DOHH2 (cell line): ENCODE measurements at regions not wholly inside any gene's neighbourhood (a gene's known extent, or its start where the extent isn't known, plus 50 kb on each side); places are given as distances from the start of the nearest gene placed in this dataset.

Source experiments
- H3F3A ChIP-seq: fragments of 200-600 bp; sonication (generic), shearing (Covaris generic); 2 replicates; pipeline ENCODE4 v1.6.0; 2016; ENCODE audit warnings: antibody characterized with exemption, mild to moderate bottlenecking; ENCODE audit not compliant: control insufficient read depth, insufficient read depth
- H3K27ac ChIP-seq: fragments of 200-600 bp; sonication (generic); 2 replicates; pipeline ENCODE4 v1.5.1; 2014; ENCODE audit warnings: low read depth, mild to moderate bottlenecking, low read length, moderate library complexity
- H3K27me3 ChIP-seq: fragments of 200-600 bp; sonication (generic); 2 replicates; pipeline ENCODE4 v1.6.1; 2014; ENCODE audit warnings: mild to moderate bottlenecking, low read length, mixed read lengths; ENCODE audit not compliant: control insufficient read depth
- H3K36me3 ChIP-seq: fragments of 200-600 bp; sonication (generic); 2 replicates; pipeline ENCODE4 v1.6.1; 2014; ENCODE audit warnings: mild to moderate bottlenecking, low read length, moderate library complexity, mixed read lengths; ENCODE audit not compliant: control insufficient read depth
- H3K4me1 ChIP-seq: fragments of 200-600 bp; sonication (generic); 2 replicates; pipeline ENCODE4 v1.6.1; 2014; ENCODE audit warnings: mild to moderate bottlenecking, low read length, mixed read lengths; ENCODE audit not compliant: control insufficient read depth
- H3K4me2 ChIP-seq: fragments of 200-600 bp; sonication (generic); 2 replicates; pipeline ENCODE4 v1.6.0; 2014; ENCODE audit warnings: mild to moderate bottlenecking, low read length, moderate library complexity
- H3K4me3 ChIP-seq: fragments of 200-600 bp; sonication (generic); 2 replicates; pipeline ENCODE4 v1.5.1; 2014; ENCODE audit warnings: mild to moderate bottlenecking, low read length, mixed read lengths
- H3K79me2 ChIP-seq: fragments of 200-600 bp; sonication (generic); 2 replicates; pipeline ENCODE4 v1.6.1; 2014; ENCODE audit warnings: mild to moderate bottlenecking, low read length, mixed read lengths; ENCODE audit not compliant: control insufficient read depth
- H3K9me2 ChIP-seq: fragments of 200-600 bp; sonication (generic); replicated peaks from 2 replicates; pipeline ENCODE4 v1.6.1; 2014; ENCODE audit warnings: mild to moderate bottlenecking, low read length, mixed read lengths; ENCODE audit not compliant: control insufficient read depth
- H3K9me3 ChIP-seq: fragments of 200-600 bp; sonication (generic); 2 replicates; pipeline ENCODE4 v1.6.1; 2014; ENCODE audit warnings: antibody characterized with exemption, low read length, mixed read lengths; ENCODE audit not compliant: control insufficient read depth, insufficient read depth
- H4K20me1 ChIP-seq: fragments of 200-600 bp; sonication (generic); 2 replicates; pipeline ENCODE4 v1.6.0; 2014; ENCODE audit warnings: low read depth, mild to moderate bottlenecking, antibody characterized with exemption, low read length, moderate library complexity; ENCODE audit not compliant: control insufficient read depth, insufficient read depth
- CTCF ChIP-seq: fragments of 200-600 bp; sonication (generic); IDR thresholded peaks from one replicate; pipeline ENCODE4 v1.5.1; 2014; ENCODE audit warnings: antibody characterized with exemption, mild to moderate bottlenecking, low read depth, low read length; ENCODE audit not compliant: poor library complexity, severe bottlenecking
- EZH2phosphoT487 ChIP-seq: fragments of 200-600 bp; sonication (generic); IDR thresholded peaks from 2 replicates; pipeline ENCODE4 v1.6.1; 2017; ENCODE audit warnings: borderline replicate concordance, mild to moderate bottlenecking, antibody characterized with exemption, low read length, moderate library complexity, mixed read lengths

GRCh38 chr6:133034509-133035206, 206.5 kb upstream of the EYA4 start:
- Histone ChIP-seq H3F3A (no peaks in the 10 kb centered on the region), H3K4me2 (no peak overlapping the region), H4K20me1 (no peaks in the 10 kb centered on the region), H3K4me3 (no peak overlapping the region), H3K79me2 (no peaks in the 10 kb centered on the region), H3K9me2 (no peaks in the 10 kb centered on the region), H3K9me3 (no peaks in the 10 kb centered on the region), H3K27ac (no peak overlapping the region), H3K36me3 (no peaks in the 10 kb centered on the region), H3K4me1 (no peaks in the 10 kb centered on the region), H3K27me3 (no peaks in the 10 kb centered on the region)
- TF ChIP-seq CTCF: no peak

DNA sequence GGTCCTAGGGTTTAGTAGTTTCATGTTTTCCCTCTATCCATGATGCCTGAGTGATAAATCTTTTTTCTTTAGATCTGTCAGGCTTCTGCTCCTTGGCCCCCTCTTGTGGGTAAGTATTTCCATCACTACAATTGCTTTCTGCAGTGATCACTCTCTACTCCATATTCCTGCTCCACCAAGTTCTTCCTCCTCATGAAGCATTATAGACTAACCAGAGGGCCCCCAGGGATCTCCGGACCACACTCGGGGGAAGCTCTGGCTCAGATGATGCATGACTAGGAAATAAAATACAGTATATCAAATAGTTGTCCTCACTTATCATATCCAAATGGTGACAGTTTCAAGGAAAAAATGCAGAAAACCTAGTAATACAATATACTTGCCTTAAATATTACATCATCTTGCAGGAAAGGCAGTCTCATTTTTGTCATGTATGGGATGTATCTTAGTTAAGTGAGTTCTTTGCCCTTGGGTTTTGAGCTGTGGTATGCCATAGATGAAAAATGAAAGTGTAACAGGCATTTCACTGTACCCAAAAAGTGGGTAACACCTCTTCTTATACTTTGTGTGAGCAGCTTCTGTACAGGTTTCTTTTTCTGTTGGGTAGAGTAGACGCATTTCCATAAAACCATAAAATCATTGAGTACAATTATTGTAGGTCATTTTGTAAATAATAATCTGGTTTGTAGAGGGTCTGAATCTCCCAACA, 200.9 kb upstream of the EYA4 start:
- Histone ChIP-seq H3K4me1 (no peaks in the 10 kb centered on the region), H3K4me2 (no peak overlapping the region), H4K20me1 (no peaks in the 10 kb centered on the region), H3K36me3 (no peaks in the 10 kb centered on the region), H3K27me3 (no peaks in the 10 kb centered on the region), H3K9me2 (no peaks in the 10 kb centered on the region), H3K27ac (no peak overlapping the region), H3F3A (no peaks in the 10 kb centered on the region), H3K9me3 (no peaks in the 10 kb centered on the region), H3K4me3 (no peak overlapping the region), H3K79me2 (no peaks in the 10 kb centered on the region)
- TF ChIP-seq EZH2phosphoT487 (no peak), CTCF (peak; percentile 42)

DNA sequence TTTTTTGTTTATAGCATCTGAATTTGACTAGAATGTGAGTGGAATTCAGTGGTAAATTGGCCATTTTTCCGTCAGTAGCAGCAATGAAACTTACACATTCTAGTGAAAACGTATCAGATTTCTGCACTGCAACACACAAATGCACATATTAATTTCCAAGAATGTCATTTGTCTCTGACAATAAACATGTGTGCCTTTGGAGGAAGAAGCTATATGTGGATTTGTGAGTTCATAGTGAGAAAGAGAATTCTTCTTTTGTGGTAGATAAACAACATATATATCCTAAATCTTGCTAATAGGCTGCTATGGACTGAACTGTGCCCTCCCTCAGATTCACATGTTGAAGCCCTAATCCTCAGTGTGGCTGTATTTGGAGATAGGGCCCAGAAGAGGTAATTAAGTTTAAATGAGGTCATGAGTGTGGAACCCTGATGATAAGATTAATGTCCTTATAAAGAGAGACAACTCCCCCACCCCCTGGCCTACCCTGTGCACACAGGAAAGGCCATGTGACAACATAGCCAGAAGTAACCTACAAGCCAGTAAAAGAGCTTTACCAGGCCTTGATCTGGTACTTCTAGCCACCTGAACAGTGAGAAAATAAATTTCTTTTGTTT, 200.2 kb upstream of the EYA4 start:
- no peak overlapping the region for H3K4me2 ChIP-seq
- H4K20me1 ChIP-seq: no peaks in the 10 kb centered on the region
- no peak overlapping the region for H3K27ac ChIP-seq
- no peaks in the 10 kb centered on the region for H3F3A ChIP-seq
- no peaks in the 10 kb centered on the region for H3K9me3 ChIP-seq
- H3K4me3 ChIP-seq: no peak overlapping the region
- no peaks in the 10 kb centered on the region for H3K9me2 ChIP-seq
- H3K27me3 ChIP-seq: no peaks in the 10 kb centered on the region
- H3K36me3 ChIP-seq: no peaks in the 10 kb centered on the region
- TF ChIP-seq EZH2phosphoT487: no peak
- TF ChIP-seq CTCF: no peak
- no peaks in the 10 kb centered on the region for H3K4me1 ChIP-seq
- H3K79me2 ChIP-seq: no peaks in the 10 kb centered on the region
